Esophagus muscularis mucosa (tissue), 4 donors: ENCODE measurements at regions not wholly inside any gene's neighbourhood (a gene's known extent, or its start where the extent isn't known, plus 50 kb on each side); places are given as distances from the start of the nearest gene placed in this dataset.

Experiments
- CTCF ChIP-seq, 3 experiments: fragments of 200-600 bp in 2 of 3; fragments of 450-650 bp in 1 of 3; sonication (generic) in 2 of 3; IDR thresholded peaks; one replicate each; pipeline ENCODE4 v1.5.1; 2017 to 2019; ENCODE audit warnings: antibody characterized with exemption in 3 of 3, mild to moderate bottlenecking in 2 of 3, moderate library complexity in 1 of 3
- EP300 ChIP-seq: sonication (generic); formaldehyde crosslinking; IDR thresholded peaks from one replicate; pipeline ENCODE4 v1.6.1; 2017; ENCODE audit warnings: antibody characterized with exemption
- POLR2A ChIP-seq: fragments of 450-650 bp; IDR thresholded peaks from one replicate; pipeline ENCODE4 v1.6.1; 2017; ENCODE audit warnings: antibody characterized with exemption, moderate library complexity, mild to moderate bottlenecking, low read depth

GRCh38 chr2:83068714-83069113 is 1390.4 kb downstream of the SUCLG1 start:
- TF ChIP-seq CTCF (IDR thresholded peaks at IDR 0.05) (no peak), EP300 (no peak), POLR2A (no peak)
